Panc1 (cell line): ENCODE measurements at regions not wholly inside any gene's neighbourhood (a gene's known extent, or its start where the extent isn't known, plus 50 kb on each side); places are given as distances from the start of the nearest gene placed in this dataset.

Experiments
- ATAC-seq: fragments of 200-7000 bp; cut with Tn5 transposase; 2 replicates; pipeline ENCODE4 v1.9.1; 2020; ENCODE audit warnings: mild to moderate bottlenecking, moderate library complexity
- BruUV-seq: library from RNA; stranded (reverse); fragments of 400-500 nt; replicated peaks from 2 replicates; lab custom pipeline; 2021; lab: Mats Ljungman, UMichigan
- CTCF ChIA-PET: fragments of 300-600 bp; sonication (Branson Sonifier 250); formaldehyde crosslinking; loops from one replicate; lab custom pipeline; 2022; ENCODE audit warnings: antibody characterized with exemption; lab: Charles Lee
- POLR2A ChIA-PET: fragments of 300-600 bp; sonication (Branson Sonifier 250); formaldehyde crosslinking; loops from one replicate; lab custom pipeline; 2022; ENCODE audit warnings: antibody characterized with exemption; lab: Charles Lee
- DNase-seq: peaks from one replicate; pipeline ENCODE4 v3.0.0-alpha.2; 2010; ENCODE audit warnings: low read depth, low spot score
- H3K27ac ChIP-seq: 2 replicates; pipeline ENCODE4 v1.5.1; 2011; ENCODE audit warnings: mild to moderate bottlenecking, low read length, inconsistent platforms
- H3K27me3 ChIP-seq: fragments of 200-500 bp; sonication (Bioruptor generic); 2 replicates; pipeline ENCODE4 v1.6.0; 2014; ENCODE audit warnings: low read length, inconsistent platforms; ENCODE audit not compliant: control insufficient read depth, insufficient read depth
- H3K36me3 ChIP-seq: fragments of 200-500 bp; sonication (Bioruptor generic); 2 replicates; pipeline ENCODE4 v1.5.1; 2014; ENCODE audit warnings: inconsistent platforms, mild to moderate bottlenecking, low read length, moderate library complexity; ENCODE audit not compliant: control insufficient read depth, insufficient read depth
- H3K4me1 ChIP-seq: 2 replicates; pipeline ENCODE4 v1.5.1; 2011; ENCODE audit warnings: inconsistent platforms, mild to moderate bottlenecking, low read length, moderate library complexity; ENCODE audit not compliant: control insufficient read depth, insufficient read depth
- H3K4me3 ChIP-seq, 2 experiments: 2 replicates each; pipeline ENCODE4 v1.5.1; 2011 to 2012; ENCODE audit warnings: low read depth in 2 of 2, low read length in 2 of 2, mild to moderate bottlenecking in 2 of 2, inconsistent platforms in 1 of 2, moderate library complexity in 1 of 2
- H3K9me3 ChIP-seq: fragments of 200-500 bp; sonication (Bioruptor generic); 2 replicates; pipeline ENCODE4 v1.5.1; 2014; ENCODE audit warnings: low read depth, mild to moderate bottlenecking, inconsistent platforms, low read length, moderate library complexity; ENCODE audit not compliant: control insufficient read depth, insufficient read depth
- POLR2AphosphoS5 ChIP-seq: IDR thresholded peaks from 2 replicates; pipeline ENCODE4 v1.6.1; 2012; ENCODE audit warnings: mild to moderate bottlenecking, low read depth, low read length, moderate library complexity
- SIN3A ChIP-seq: IDR thresholded peaks from 2 replicates; pipeline ENCODE4 v1.6.1; 2012; ENCODE audit warnings: low read depth, mild to moderate bottlenecking, low read length, moderate library complexity, borderline replicate concordance; ENCODE audit not compliant: insufficient read depth
- TCF7L2 ChIP-seq: IDR thresholded peaks from 2 replicates; pipeline ENCODE4 v1.6.1; 2011; ENCODE audit warnings: mild to moderate bottlenecking, low read depth, low read length, inconsistent platforms
- in situ Hi-C: cut with HindIII; loops from 2 replicates; pipeline ENCODE4 v1.10.0; 2016; ENCODE audit warnings: low sequenced_read_pairs, low pct_unique_long_range_greater_than_20kb
- intact Hi-C: fragments of 100-400 bp; cut with micrococcal nuclease; formaldehyde crosslinking; loops from one replicate; pipeline ENCODE4 v1.10.0; 2022; ENCODE audit not compliant: unreplicated experiment
- TF ChIP-seq, protein P1 (sequence below): fragments of 450-650 bp; IDR thresholded peaks from 2 replicates; pipeline ENCODE4 v1.5.1; 2017; ENCODE audit warnings: mild to moderate bottlenecking
- TF ChIP-seq, protein P2 (sequence below), 2 experiments: IDR thresholded peaks; 2 replicates each; pipeline ENCODE4 v1.6.1; 2011 to 2012; ENCODE audit warnings: low read depth in 2 of 2, control low read depth in 1 of 2, low read length in 1 of 2, mild to moderate bottlenecking in 1 of 2, moderate library complexity in 1 of 2; ENCODE audit not compliant: insufficient read depth in 1 of 2

DNA sequence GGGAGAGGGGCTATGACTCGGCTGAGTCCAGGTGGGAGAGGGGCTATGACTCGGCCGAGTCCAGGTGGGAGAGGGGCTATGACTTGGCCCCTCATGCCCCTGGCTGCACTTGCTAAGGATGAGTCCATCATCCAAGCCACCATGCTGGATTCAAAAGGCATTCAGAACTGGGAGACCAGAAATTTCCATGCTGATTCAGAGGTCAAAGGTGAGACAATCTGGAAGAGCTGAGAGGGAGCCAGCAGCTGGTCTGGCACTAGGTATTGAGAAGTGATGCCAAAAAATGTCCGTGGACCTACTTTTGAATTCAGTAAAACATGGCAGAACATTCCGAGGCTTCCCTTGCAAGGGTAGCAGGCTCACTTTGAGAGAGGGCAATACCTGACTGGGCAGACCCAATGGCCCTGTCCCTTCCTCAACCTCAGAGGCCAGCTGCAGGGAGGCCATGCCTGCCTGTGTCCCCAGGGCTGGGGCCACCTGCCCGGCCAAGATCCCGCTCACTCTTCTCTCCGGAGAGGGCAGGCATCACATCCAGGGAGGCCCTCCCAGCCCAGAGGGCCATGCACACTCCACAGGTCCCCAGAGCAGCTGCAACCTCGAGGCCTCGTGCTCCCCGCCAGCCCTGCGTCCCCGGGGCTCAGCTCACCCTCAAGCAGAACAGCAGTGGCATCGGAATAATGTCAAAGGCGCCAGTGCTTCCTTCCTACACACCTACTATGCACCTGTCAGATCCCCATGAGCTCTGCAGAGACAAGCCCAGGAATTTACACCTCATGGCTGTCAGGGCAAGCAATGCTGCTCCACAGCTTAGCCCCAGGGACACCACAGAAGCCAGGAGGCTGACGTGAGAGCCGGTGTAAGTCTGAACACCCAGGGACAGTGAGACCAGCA is 80.2 kb upstream of the GPC1 start:
- Histone ChIP-seq H3K4me3 (no peak overlapping the region), H3K4me1 (no peaks in the 10 kb centered on the region), H3K9me3 (no peaks in the 10 kb centered on the region), H3K27ac (no peak overlapping the region), H3K27me3 (no peaks in the 10 kb centered on the region), H3K36me3 (no peaks in the 10 kb centered on the region)
- no TSS peak for BruUV-seq
- ATAC-seq: no peak
- TF ChIP-seq POLR2AphosphoS5 (no peak), TCF7L2 (no peak), SIN3A (no peak)
- TF ChIP-seq, protein P1, sequence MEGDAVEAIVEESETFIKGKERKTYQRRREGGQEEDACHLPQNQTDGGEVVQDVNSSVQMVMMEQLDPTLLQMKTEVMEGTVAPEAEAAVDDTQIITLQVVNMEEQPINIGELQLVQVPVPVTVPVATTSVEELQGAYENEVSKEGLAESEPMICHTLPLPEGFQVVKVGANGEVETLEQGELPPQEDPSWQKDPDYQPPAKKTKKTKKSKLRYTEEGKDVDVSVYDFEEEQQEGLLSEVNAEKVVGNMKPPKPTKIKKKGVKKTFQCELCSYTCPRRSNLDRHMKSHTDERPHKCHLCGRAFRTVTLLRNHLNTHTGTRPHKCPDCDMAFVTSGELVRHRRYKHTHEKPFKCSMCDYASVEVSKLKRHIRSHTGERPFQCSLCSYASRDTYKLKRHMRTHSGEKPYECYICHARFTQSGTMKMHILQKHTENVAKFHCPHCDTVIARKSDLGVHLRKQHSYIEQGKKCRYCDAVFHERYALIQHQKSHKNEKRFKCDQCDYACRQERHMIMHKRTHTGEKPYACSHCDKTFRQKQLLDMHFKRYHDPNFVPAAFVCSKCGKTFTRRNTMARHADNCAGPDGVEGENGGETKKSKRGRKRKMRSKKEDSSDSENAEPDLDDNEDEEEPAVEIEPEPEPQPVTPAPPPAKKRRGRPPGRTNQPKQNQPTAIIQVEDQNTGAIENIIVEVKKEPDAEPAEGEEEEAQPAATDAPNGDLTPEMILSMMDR: no peak
- TF ChIP-seq, protein P2, sequence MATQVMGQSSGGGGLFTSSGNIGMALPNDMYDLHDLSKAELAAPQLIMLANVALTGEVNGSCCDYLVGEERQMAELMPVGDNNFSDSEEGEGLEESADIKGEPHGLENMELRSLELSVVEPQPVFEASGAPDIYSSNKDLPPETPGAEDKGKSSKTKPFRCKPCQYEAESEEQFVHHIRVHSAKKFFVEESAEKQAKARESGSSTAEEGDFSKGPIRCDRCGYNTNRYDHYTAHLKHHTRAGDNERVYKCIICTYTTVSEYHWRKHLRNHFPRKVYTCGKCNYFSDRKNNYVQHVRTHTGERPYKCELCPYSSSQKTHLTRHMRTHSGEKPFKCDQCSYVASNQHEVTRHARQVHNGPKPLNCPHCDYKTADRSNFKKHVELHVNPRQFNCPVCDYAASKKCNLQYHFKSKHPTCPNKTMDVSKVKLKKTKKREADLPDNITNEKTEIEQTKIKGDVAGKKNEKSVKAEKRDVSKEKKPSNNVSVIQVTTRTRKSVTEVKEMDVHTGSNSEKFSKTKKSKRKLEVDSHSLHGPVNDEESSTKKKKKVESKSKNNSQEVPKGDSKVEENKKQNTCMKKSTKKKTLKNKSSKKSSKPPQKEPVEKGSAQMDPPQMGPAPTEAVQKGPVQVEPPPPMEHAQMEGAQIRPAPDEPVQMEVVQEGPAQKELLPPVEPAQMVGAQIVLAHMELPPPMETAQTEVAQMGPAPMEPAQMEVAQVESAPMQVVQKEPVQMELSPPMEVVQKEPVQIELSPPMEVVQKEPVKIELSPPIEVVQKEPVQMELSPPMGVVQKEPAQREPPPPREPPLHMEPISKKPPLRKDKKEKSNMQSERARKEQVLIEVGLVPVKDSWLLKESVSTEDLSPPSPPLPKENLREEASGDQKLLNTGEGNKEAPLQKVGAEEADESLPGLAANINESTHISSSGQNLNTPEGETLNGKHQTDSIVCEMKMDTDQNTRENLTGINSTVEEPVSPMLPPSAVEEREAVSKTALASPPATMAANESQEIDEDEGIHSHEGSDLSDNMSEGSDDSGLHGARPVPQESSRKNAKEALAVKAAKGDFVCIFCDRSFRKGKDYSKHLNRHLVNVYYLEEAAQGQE (IDR thresholded peaks at IDR 0.05; ENCODE audit: insufficient read depth in 1 of 2, low read depth in 2 of 2, low read length in 1 of 2): no peak
- in situ Hi-C loops: no loop called here
- POLR2A ChIA-PET: no interaction called here
- CTCF ChIA-PET: interaction anchor here (0.7 kb wide), 1 partner anchor 81 kb away, joined by 3 read pairs; no protein-coding TSS in a partner anchor
- intact Hi-C loops: no loop called here
- DNase-seq: no peak

- BruUV-seq: no TSS peak
- DNase-seq (no peak), ATAC-seq (no peak)
- ChIA-PET CTCF (no interaction called here), POLR2A (no interaction called here)
- no peaks in the 10 kb centered on the region for H3K27me3 ChIP-seq
- TF ChIP-seq POLR2AphosphoS5: no peak
- TF ChIP-seq SIN3A: no peak
- TF ChIP-seq, protein P1: no peak
- TF ChIP-seq TCF7L2: no peak
- TF ChIP-seq, protein P2 (IDR thresholded peaks at IDR 0.05; ENCODE audit: insufficient read depth in 1 of 2, low read depth in 2 of 2, low read length in 1 of 2): no peak
- peaks cover 6% of the 10 kb centered on the region; the same call in 1 of the 2 replicates for H3K9me3 ChIP-seq
- no peaks in the 10 kb centered on the region for H3K36me3 ChIP-seq
- intact Hi-C loops (no loop called here), in situ Hi-C loops (no loop called here)
- H3K27ac ChIP-seq: no peak overlapping the region
- H3K4me3 ChIP-seq: no peak overlapping the region
- no peaks in the 10 kb centered on the region for H3K4me1 ChIP-seq
Observed at GRCh38 chr2:240355962-240356361, 79.5 kb upstream of the GPC1 start.
